Ovary (tissue), 3 donors: ENCODE measurements at regions not wholly inside any gene's neighbourhood (a gene's known extent, or its start where the extent isn't known, plus 50 kb on each side); places are given as distances from the start of the nearest gene placed in this dataset.

ENCODE experiments used
- CTCF ChIP-seq, 3 donors: fragments of 450-650 bp in 2 of 3; fragments of 200-600 bp in 1 of 3; IDR thresholded peaks; one replicate each; pipeline versions ENCODE4 v1.5.1 to v1.8.0; 2016 to 2022; ENCODE audit warnings: antibody characterized with exemption in 3 of 3, mild to moderate bottlenecking in 1 of 3
- EP300 ChIP-seq: sonication (generic); formaldehyde crosslinking; IDR thresholded peaks from one replicate; pipeline ENCODE4 v1.6.1; 2017; ENCODE audit warnings: antibody characterized with exemption
- POLR2A ChIP-seq: fragments of 450-650 bp; IDR thresholded peaks from one replicate; pipeline ENCODE4 v1.6.1; 2017; ENCODE audit warnings: antibody characterized with exemption, mild to moderate bottlenecking, moderate library complexity
- donor health status: DM: no; HTN: no; CAD: no.

- TF ChIP-seq CTCF (IDR thresholded peaks at IDR 0.05): no peak
- no peak for TF ChIP-seq POLR2A
- TF ChIP-seq EP300: no peak
Observed at GRCh38 chr20:58092871-58093270, 135.6 kb downstream of the ANKRD60 start.
